Kidney capillary endothelial cell (primary cell): ENCODE measurements at regions not wholly inside any gene's neighbourhood (a gene's known extent, or its start where the extent isn't known, plus 50 kb on each side); places are given as distances from the start of the nearest gene placed in this dataset.
"Not testable (repeated sequence)": the region's sequence is repeated elsewhere in the genome, so short reads cannot be mapped to it uniquely, and the experiment has no call there.

ENCODE experiments used
- DNase-seq: peaks from one replicate; pipeline ENCODE4 v3.0.0-alpha.2; 2018; ENCODE audit warnings: low spot score

- no peak for DNase-seq
Measured at GRCh38 chr5:163163858-163164257, 273.5 kb upstream of the CCNG1 start.

- no peak for DNase-seq
Measured at GRCh38 chr5:163165277-163165676, 272.1 kb upstream of the CCNG1 start.

GRCh38 chr5:163170161-163170560 is 267.2 kb upstream of the CCNG1 start:
- DNase-seq = not testable (repeated sequence)

- DNase-seq = no peak
Measured at GRCh38 chr5:163172540-163173338, 264.7 kb upstream of the CCNG1 start.

- no peak for DNase-seq
Measured at GRCh38 chr5:163177971-163178370, 259.4 kb upstream of the CCNG1 start.

- no peak for DNase-seq
Measured at GRCh38 chr5:163185315-163185714, 252.1 kb upstream of the CCNG1 start.

- no peak for DNase-seq
Measured at GRCh38 chr5:163189023-163189553, 248.3 kb upstream of the CCNG1 start.

- DNase-seq = no peak
Measured at GRCh38 chr5:163190283-163190682, 247.1 kb upstream of the CCNG1 start.

GRCh38 chr5:163190784-163191183 is 246.6 kb upstream of the CCNG1 start:
- DNase-seq = no peak

- no peak for DNase-seq
Measured at GRCh38 chr5:163193886-163194285, 243.5 kb upstream of the CCNG1 start.

GRCh38 chr5:163205645-163206044 is 231.8 kb upstream of the CCNG1 start:
- DNase-seq = no peak

GRCh38 chr5:163221581-163221980 is 215.8 kb upstream of the CCNG1 start:
- no peak for DNase-seq

GRCh38 chr5:163222982-163223381 is 214.4 kb upstream of the CCNG1 start:
- no peak for DNase-seq

GRCh38 chr5:163244445-163244987 is 192.9 kb upstream of the CCNG1 start:
- DNase-seq = no peak

- DNase-seq = no peak
Measured at GRCh38 chr5:163245584-163245983, 191.8 kb upstream of the CCNG1 start.

- no peak for DNase-seq
Measured at GRCh38 chr5:163248333-163248732, 189.1 kb upstream of the CCNG1 start.

- DNase-seq = no peak
Measured at GRCh38 chr5:163248871-163249270, 188.5 kb upstream of the CCNG1 start.

- no peak for DNase-seq
Measured at GRCh38 chr5:163252950-163253349, 184.4 kb upstream of the CCNG1 start.

- no peak for DNase-seq
Measured at GRCh38 chr5:163259495-163259894, 177.9 kb upstream of the CCNG1 start.

GRCh38 chr5:163260471-163260870 is 176.9 kb upstream of the CCNG1 start:
- no peak for DNase-seq

- no peak for DNase-seq
Measured at GRCh38 chr5:163260961-163261360, 176.4 kb upstream of the CCNG1 start.

GRCh38 chr5:163261647-163262269 is 175.6 kb upstream of the CCNG1 start:
- DNase-seq = no peak

GRCh38 chr5:163266249-163266648 is 171.1 kb upstream of the CCNG1 start:
- DNase-seq = not testable (repeated sequence)
